ENCODE measurements at regions not wholly inside any gene's neighbourhood (a gene's known extent, or its start where the extent isn't known, plus 50 kb on each side); places are given as distances from the start of the nearest gene placed in this dataset.
"Not testable (repeated sequence)": the region's sequence is repeated elsewhere in the genome, so short reads cannot be mapped to it uniquely, and the experiment has no call there.

DNA sequence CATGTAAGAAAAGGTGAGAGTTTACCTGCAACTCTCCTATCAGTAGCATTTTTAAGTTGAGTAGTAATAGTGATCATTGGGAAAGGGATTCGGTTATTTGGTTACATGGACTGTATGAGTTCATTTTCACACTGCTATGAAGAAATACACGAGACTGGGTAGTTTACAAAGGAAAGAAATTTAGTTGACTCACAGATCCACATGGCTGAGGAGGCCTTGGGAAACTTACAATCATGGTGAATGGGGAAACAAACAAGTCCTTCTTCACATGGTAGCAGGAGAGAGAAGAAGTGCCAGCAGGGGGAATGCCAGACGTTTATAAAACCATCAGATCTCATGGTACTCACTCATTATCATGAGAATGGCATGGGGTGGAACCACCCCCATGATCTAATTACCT, 59.3 kb upstream of the FBXO28 start:
- Histone ChIP-seq H3K4me1 (ENCODE audit: control insufficient read depth, insufficient read depth, low read length) (peaks cover 3% of the 10 kb centered on the region), H3K4me3 (ENCODE audit: low read length) (no peak overlapping the region), H3K9me3 (ENCODE audit: control insufficient read depth, insufficient read depth, low read length) (no peaks in the 10 kb centered on the region), H3K36me3 (ENCODE audit: control insufficient read depth, insufficient read depth, low read length) (no peaks in the 10 kb centered on the region), H3K27ac (ENCODE audit: low read length) (no peak overlapping the region), H3K27me3 (ENCODE audit: control insufficient read depth, insufficient read depth, low read length) (no peaks in the 10 kb centered on the region)
- H3K4me1 Mint-ChIP-seq = no peaks in the 10 kb centered on the region
- no peaks in the 10 kb centered on the region for H3K9me3 Mint-ChIP-seq
- intact Hi-C loops (cut with micrococcal nuclease) = no loop called here
- 74% methylated on average over 3 of the region's 3 CpGs for WGBS (ENCODE audit: insufficient coverage)
- no peak overlapping the region for H3K27ac Mint-ChIP-seq
- ATAC-seq = no peak
- H3K36me3 Mint-ChIP-seq = no peaks in the 10 kb centered on the region
- DNase-seq = no peak
- H3K4me3 Mint-ChIP-seq = no peak overlapping the region
- peaks cover 0 to 18% of the 10 kb centered on the region in 2 donors for H3K27me3 Mint-ChIP-seq (ENCODE audit: low read depth in 2 of 2)
- TF ChIP-seq, protein P1, sequence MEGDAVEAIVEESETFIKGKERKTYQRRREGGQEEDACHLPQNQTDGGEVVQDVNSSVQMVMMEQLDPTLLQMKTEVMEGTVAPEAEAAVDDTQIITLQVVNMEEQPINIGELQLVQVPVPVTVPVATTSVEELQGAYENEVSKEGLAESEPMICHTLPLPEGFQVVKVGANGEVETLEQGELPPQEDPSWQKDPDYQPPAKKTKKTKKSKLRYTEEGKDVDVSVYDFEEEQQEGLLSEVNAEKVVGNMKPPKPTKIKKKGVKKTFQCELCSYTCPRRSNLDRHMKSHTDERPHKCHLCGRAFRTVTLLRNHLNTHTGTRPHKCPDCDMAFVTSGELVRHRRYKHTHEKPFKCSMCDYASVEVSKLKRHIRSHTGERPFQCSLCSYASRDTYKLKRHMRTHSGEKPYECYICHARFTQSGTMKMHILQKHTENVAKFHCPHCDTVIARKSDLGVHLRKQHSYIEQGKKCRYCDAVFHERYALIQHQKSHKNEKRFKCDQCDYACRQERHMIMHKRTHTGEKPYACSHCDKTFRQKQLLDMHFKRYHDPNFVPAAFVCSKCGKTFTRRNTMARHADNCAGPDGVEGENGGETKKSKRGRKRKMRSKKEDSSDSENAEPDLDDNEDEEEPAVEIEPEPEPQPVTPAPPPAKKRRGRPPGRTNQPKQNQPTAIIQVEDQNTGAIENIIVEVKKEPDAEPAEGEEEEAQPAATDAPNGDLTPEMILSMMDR (IDR thresholded peaks at IDR 0.05) = no peak

GRCh38 chr1:224054012-224054411, 59.9 kb upstream of the FBXO28 start:
- peaks cover 0 to 18% of the 10 kb centered on the region in 2 donors for H3K27me3 Mint-ChIP-seq (ENCODE audit: low read depth in 2 of 2)
- TF ChIP-seq, protein P1 (IDR thresholded peaks at IDR 0.05) = no peak
- Histone ChIP-seq H3K36me3 (ENCODE audit: control insufficient read depth, insufficient read depth, low read length) (no peaks in the 10 kb centered on the region), H3K4me3 (ENCODE audit: low read length) (no peak overlapping the region), H3K27ac (ENCODE audit: low read length) (no peak overlapping the region), H3K4me1 (ENCODE audit: control insufficient read depth, insufficient read depth, low read length) (peaks cover 3% of the 10 kb centered on the region), H3K27me3 (ENCODE audit: control insufficient read depth, insufficient read depth, low read length) (no peaks in the 10 kb centered on the region), H3K9me3 (ENCODE audit: control insufficient read depth, insufficient read depth, low read length) (no peaks in the 10 kb centered on the region)
- no peaks in the 10 kb centered on the region for H3K36me3 Mint-ChIP-seq
- ATAC-seq (no peak), DNase-seq (no peak)
- H3K4me1 Mint-ChIP-seq = no peaks in the 10 kb centered on the region
- H3K27ac Mint-ChIP-seq = no peak overlapping the region
- no peak overlapping the region for H3K4me3 Mint-ChIP-seq
- 19% methylated on average over 2 of the region's 2 CpGs for WGBS (ENCODE audit: insufficient coverage)
- no peaks in the 10 kb centered on the region for H3K9me3 Mint-ChIP-seq
- intact Hi-C loops (cut with micrococcal nuclease) = no loop called here

- no peaks in the 10 kb centered on the region for H3K27me3 ChIP-seq (ENCODE audit: control insufficient read depth, insufficient read depth, low read length)
- no peaks in the 10 kb centered on the region for H3K9me3 Mint-ChIP-seq
- H3K36me3 ChIP-seq (ENCODE audit: control insufficient read depth, insufficient read depth, low read length) = no peaks in the 10 kb centered on the region
- no peak overlapping the region for H3K4me3 Mint-ChIP-seq
- ATAC-seq (no peak), DNase-seq (no peak)
- peaks cover 0 to 18% of the 10 kb centered on the region in 2 donors for H3K27me3 Mint-ChIP-seq (ENCODE audit: low read depth in 2 of 2)
- no peak overlapping the region for H3K27ac ChIP-seq (ENCODE audit: low read length)
- TF ChIP-seq, protein P1 (IDR thresholded peaks at IDR 0.05) = no peak
- intact Hi-C loops (cut with micrococcal nuclease) = no loop called here
- H3K27ac Mint-ChIP-seq = no peak overlapping the region
- H3K9me3 ChIP-seq (ENCODE audit: control insufficient read depth, insufficient read depth, low read length) = no peaks in the 10 kb centered on the region
- WGBS (ENCODE audit: insufficient coverage) = 60% methylated on average over 5 of the region's 5 CpGs
- H3K36me3 Mint-ChIP-seq = no peaks in the 10 kb centered on the region
- no peaks in the 10 kb centered on the region for H3K4me1 Mint-ChIP-seq
- no peak overlapping the region for H3K4me3 ChIP-seq (ENCODE audit: low read length)
- peaks cover 3% of the 10 kb centered on the region for H3K4me1 ChIP-seq (ENCODE audit: control insufficient read depth, insufficient read depth, low read length)
These were observed 60.5 kb upstream of the FBXO28 start for GRCh38 chr1:224053456-224053855.

- no peak overlapping the region for H3K27ac ChIP-seq (ENCODE audit: low read length)
- no peak overlapping the region for H3K4me3 ChIP-seq (ENCODE audit: low read length)
- no peaks in the 10 kb centered on the region for H3K9me3 Mint-ChIP-seq
- H3K4me1 ChIP-seq (ENCODE audit: control insufficient read depth, insufficient read depth, low read length) = peaks cover 3% of the 10 kb centered on the region
- intact Hi-C loops (cut with micrococcal nuclease) = no loop called here
- ATAC-seq (no peak), DNase-seq (no peak)
- H3K4me3 Mint-ChIP-seq = no peak overlapping the region
- peaks cover 5 to 20% of the 10 kb centered on the region in 2 donors for H3K27me3 Mint-ChIP-seq (ENCODE audit: low read depth in 2 of 2)
- no peaks in the 10 kb centered on the region for H3K4me1 Mint-ChIP-seq
- no peaks in the 10 kb centered on the region for H3K36me3 Mint-ChIP-seq
- H3K9me3 ChIP-seq (ENCODE audit: control insufficient read depth, insufficient read depth, low read length) = no peaks in the 10 kb centered on the region
- no peaks in the 10 kb centered on the region for H3K27me3 ChIP-seq (ENCODE audit: control insufficient read depth, insufficient read depth, low read length)
- H3K36me3 ChIP-seq (ENCODE audit: control insufficient read depth, insufficient read depth, low read length) = no peaks in the 10 kb centered on the region
- no peak overlapping the region for H3K27ac Mint-ChIP-seq
- WGBS (ENCODE audit: insufficient coverage) = 100% methylated on average over 1 of the region's 3 CpGs
- TF ChIP-seq, protein P1 (IDR thresholded peaks at IDR 0.05) = no peak
These were observed 61.1 kb upstream of the FBXO28 start for GRCh38 chr1:224052772-224053171.

GRCh38 chr1:224051782-224052181, 62.1 kb upstream of the FBXO28 start:
- not testable (repeated sequence) for H3K9me3 ChIP-seq (ENCODE audit: control insufficient read depth, insufficient read depth, low read length); H3K4me3 Mint-ChIP-seq; ATAC-seq; H3K27ac ChIP-seq (ENCODE audit: low read length); H3K4me1 ChIP-seq (ENCODE audit: control insufficient read depth, insufficient read depth, low read length); DNase-seq; H3K4me3 ChIP-seq (ENCODE audit: low read length); H3K36me3 Mint-ChIP-seq; H3K9me3 Mint-ChIP-seq; H3K36me3 ChIP-seq (ENCODE audit: control insufficient read depth, insufficient read depth, low read length); H3K4me1 Mint-ChIP-seq; H3K27ac Mint-ChIP-seq; H3K27me3 ChIP-seq (ENCODE audit: control insufficient read depth, insufficient read depth, low read length)
- peaks cover 9 to 16% of the 10 kb centered on the region in 2 donors for H3K27me3 Mint-ChIP-seq (ENCODE audit: low read depth in 2 of 2)
- intact Hi-C loops (cut with micrococcal nuclease) = loop anchor here (2.0 kb wide), 2 partner anchors 241 to 353 kb away; no protein-coding TSS in a partner anchor
- WGBS (ENCODE audit: insufficient coverage) = 88% methylated on average over 3 of the region's 5 CpGs
